GM23338 (cell line): ENCODE measurements at regions not wholly inside any gene's neighbourhood (a gene's known extent, or its start where the extent isn't known, plus 50 kb on each side); places are given as distances from the start of the nearest gene placed in this dataset.

Experiments used
- ATAC-seq: fragments of 200-7000 bp; cut with Tn5 transposase; 3 replicates; pipeline ENCODE4 v1.9.1; 2020
- DNase-seq: peaks from one replicate; pipeline ENCODE4 v3.0.0-alpha.2; 2015; ENCODE audit warnings: low spot score
- H2AFZ ChIP-seq: fragments of 200-600 bp; sonication (generic); 2 replicates; pipeline ENCODE4 v1.8.0; 2016; ENCODE audit warnings: antibody characterized with exemption, mild to moderate bottlenecking, moderate library complexity
- H3F3A ChIP-seq: fragments of 200-600 bp; sonication (generic); replicated peaks from 2 replicates; pipeline ENCODE4 v1.8.0; 2017; ENCODE audit warnings: antibody characterized with exemption, mixed run types, low read depth
- H3K27ac ChIP-seq: fragments of 200-600 bp; sonication (generic); 2 replicates; pipeline ENCODE4 v1.6.1; 2016; ENCODE audit warnings: low read depth
- H3K27me3 ChIP-seq: fragments of 200-600 bp; sonication (generic); 2 replicates; pipeline ENCODE4 v1.8.0; 2016; ENCODE audit warnings: mild to moderate bottlenecking, mixed run types, moderate library complexity; ENCODE audit not compliant: insufficient read depth
- H3K36me3 ChIP-seq: fragments of 200-600 bp; sonication (generic); 2 replicates; pipeline ENCODE4 v1.8.0; 2016; ENCODE audit warnings: mild to moderate bottlenecking; ENCODE audit not compliant: insufficient read depth
- H3K4me1 ChIP-seq: fragments of 200-600 bp; sonication (generic); 2 replicates; pipeline ENCODE4 v1.8.0; 2016; ENCODE audit warnings: mild to moderate bottlenecking, moderate library complexity; ENCODE audit not compliant: insufficient read depth
- H3K4me2 ChIP-seq: fragments of 200-600 bp; sonication (generic); 2 replicates; pipeline ENCODE4 v1.7.1; 2017; ENCODE audit warnings: mixed run types
- H3K4me3 ChIP-seq: fragments of 200-600 bp; sonication (generic); 2 replicates; pipeline ENCODE4 v1.6.1; 2016; ENCODE audit warnings: mixed run types
- H3K79me2 ChIP-seq: fragments of 200-600 bp; sonication (generic); replicated peaks from 2 replicates; pipeline ENCODE4 v1.8.0; 2017; ENCODE audit warnings: mild to moderate bottlenecking; ENCODE audit not compliant: insufficient read depth
- H3K9me2 ChIP-seq: fragments of 200-600 bp; sonication (generic); 2 replicates; pipeline ENCODE4 v1.8.0; 2017; ENCODE audit not compliant: insufficient read depth
- H4K20me1 ChIP-seq: fragments of 200-600 bp; sonication (generic); replicated peaks from 2 replicates; pipeline ENCODE4 v1.8.0; 2017; ENCODE audit warnings: mild to moderate bottlenecking; ENCODE audit not compliant: insufficient read depth
- H3K27ac Mint-ChIP-seq: 2 replicates; pipeline ENCODE4 v1.8.0; 2020; ENCODE audit warnings: inconsistent platforms, mild to moderate bottlenecking, moderate library complexity, mixed read lengths
- H3K27me3 Mint-ChIP-seq: 3 replicates; pipeline ENCODE4 v1.8.0; 2022; ENCODE audit warnings: low read depth, mild to moderate bottlenecking, moderate library complexity, mixed read lengths, inconsistent platforms; ENCODE audit not compliant: insufficient read depth, poor library complexity
- H3K36me3 Mint-ChIP-seq: 3 replicates; pipeline ENCODE4 v1.8.0; 2021; ENCODE audit warnings: low read depth, mild to moderate bottlenecking, inconsistent platforms, moderate library complexity, mixed read lengths
- H3K4me1 Mint-ChIP-seq: 3 replicates; pipeline ENCODE4 v1.8.0; 2020; ENCODE audit warnings: mild to moderate bottlenecking, inconsistent platforms, mixed read lengths
- H3K4me3 Mint-ChIP-seq: 3 replicates; pipeline ENCODE4 v1.8.0; 2021; ENCODE audit warnings: moderate library complexity, mild to moderate bottlenecking, inconsistent platforms, mixed read lengths
- H3K9me3 Mint-ChIP-seq: 3 replicates; pipeline ENCODE4 v1.8.0; 2020; ENCODE audit warnings: moderate library complexity, mild to moderate bottlenecking, inconsistent platforms, mixed read lengths
- CREB1 ChIP-seq: fragments of 250-450 bp; sonication (Bioruptor Pico); IDR thresholded peaks from 2 replicates; pipeline ENCODE4 v1.5.0; 2020; ENCODE audit warnings: low read depth, mild to moderate bottlenecking, moderate library complexity
- ETS1 ChIP-seq: IDR thresholded peaks from 2 replicates; pipeline ENCODE4 v1.6.1; 2016; ENCODE audit warnings: antibody characterized with exemption
- EZH2phosphoT487 ChIP-seq: fragments of 200-600 bp; sonication (generic); IDR thresholded peaks from one replicate; pipeline ENCODE4 v1.8.1; 2018; ENCODE audit warnings: antibody characterized with exemption; ENCODE audit not compliant: unreplicated experiment
- JUNB ChIP-seq: IDR thresholded peaks from one replicate; pipeline ENCODE4 v1.6.1; 2016; ENCODE audit warnings: antibody characterized with exemption; ENCODE audit not compliant: unreplicated experiment
- NANOG ChIP-seq: IDR thresholded peaks from 2 replicates; pipeline ENCODE4 v1.6.1; 2016; ENCODE audit warnings: antibody characterized with exemption, borderline replicate concordance
- POLR2AphosphoS5 ChIP-seq: IDR thresholded peaks from 2 replicates; pipeline ENCODE4 v1.6.1; 2016; ENCODE audit warnings: antibody characterized with exemption, low read depth
- REST ChIP-seq: IDR thresholded peaks from one replicate; pipeline ENCODE4 v1.6.1; 2018; ENCODE audit warnings: antibody characterized with exemption; ENCODE audit not compliant: unreplicated experiment
- STAT1 ChIP-seq: IDR thresholded peaks from one replicate; pipeline ENCODE4 v1.6.1; 2016; ENCODE audit warnings: antibody characterized with exemption; ENCODE audit not compliant: unreplicated experiment
- ZNF331 ChIP-seq: fragments of 250-450 bp; sonication (Bioruptor Pico); IDR thresholded peaks from 2 replicates; pipeline ENCODE4 v1.5.0; 2020; ENCODE audit warnings: low read depth, mild to moderate bottlenecking, moderate library complexity
- TF ChIP-seq, protein P1 (sequence below): fragments of 250-450 bp; sonication (Bioruptor Pico); IDR thresholded peaks from 2 replicates; pipeline ENCODE4 v1.5.0; 2020; ENCODE audit warnings: mild to moderate bottlenecking, moderate library complexity

- Mint-ChIP-seq H3K27ac (no peak overlapping the region), H3K27me3 (peaks cover 5% of the 10 kb centered on the region), H3K36me3 (no peaks in the 10 kb centered on the region), H3K4me1 (peaks cover 21% of the 10 kb centered on the region; the same call in 2 of the 3 replicates), H3K9me3 (no peaks in the 10 kb centered on the region), H3K4me3 (no peak overlapping the region)
- Histone ChIP-seq H3K4me2 (no peak overlapping the region), H2AFZ (no peak overlapping the region), H3K27ac (no peak overlapping the region), H3K27me3 (no peaks in the 10 kb centered on the region), H3F3A (no peaks in the 10 kb centered on the region), H3K4me1 (no peaks in the 10 kb centered on the region), H4K20me1 (no peaks in the 10 kb centered on the region), H3K79me2 (no peaks in the 10 kb centered on the region), H3K4me3 (no peak overlapping the region), H3K9me2 (no peaks in the 10 kb centered on the region), H3K36me3 (no peaks in the 10 kb centered on the region)
- TF ChIP-seq STAT1: no peak
- TF ChIP-seq POLR2AphosphoS5: no peak
- no peak for TF ChIP-seq NANOG
- no peak for TF ChIP-seq EZH2phosphoT487
- no peak for TF ChIP-seq CREB1 (CRISPR knock-in tag)
- DNase-seq (no peak), ATAC-seq (no peak)
Observed at GRCh38 chr15:38685686-38686339, 121.2 kb upstream of the RASGRP1 start.

- Histone ChIP-seq H3K36me3 (no peaks in the 10 kb centered on the region), H3K27ac (no peak overlapping the region), H2AFZ (no peak overlapping the region), H3K4me1 (no peaks in the 10 kb centered on the region), H3K27me3 (no peaks in the 10 kb centered on the region), H3K4me3 (no peak overlapping the region), H4K20me1 (no peaks in the 10 kb centered on the region), H3F3A (no peaks in the 10 kb centered on the region), H3K9me2 (no peaks in the 10 kb centered on the region), H3K79me2 (no peaks in the 10 kb centered on the region), H3K4me2 (no peak overlapping the region)
- ATAC-seq (no peak), DNase-seq (no peak)
- Mint-ChIP-seq H3K27ac (no peak overlapping the region), H3K4me1 (peaks cover 21% of the 10 kb centered on the region; the same call in 2 of the 3 replicates), H3K4me3 (no peak overlapping the region), H3K27me3 (peaks cover 5% of the 10 kb centered on the region), H3K36me3 (no peaks in the 10 kb centered on the region), H3K9me3 (no peaks in the 10 kb centered on the region)
- TF ChIP-seq JUNB (no peak), STAT1 (no peak), ZNF331 (CRISPR knock-in tag) (no peak), CREB1 (CRISPR knock-in tag) (no peak), ETS1 (no peak), NANOG (no peak), REST (no peak)
- TF ChIP-seq, protein P1, sequence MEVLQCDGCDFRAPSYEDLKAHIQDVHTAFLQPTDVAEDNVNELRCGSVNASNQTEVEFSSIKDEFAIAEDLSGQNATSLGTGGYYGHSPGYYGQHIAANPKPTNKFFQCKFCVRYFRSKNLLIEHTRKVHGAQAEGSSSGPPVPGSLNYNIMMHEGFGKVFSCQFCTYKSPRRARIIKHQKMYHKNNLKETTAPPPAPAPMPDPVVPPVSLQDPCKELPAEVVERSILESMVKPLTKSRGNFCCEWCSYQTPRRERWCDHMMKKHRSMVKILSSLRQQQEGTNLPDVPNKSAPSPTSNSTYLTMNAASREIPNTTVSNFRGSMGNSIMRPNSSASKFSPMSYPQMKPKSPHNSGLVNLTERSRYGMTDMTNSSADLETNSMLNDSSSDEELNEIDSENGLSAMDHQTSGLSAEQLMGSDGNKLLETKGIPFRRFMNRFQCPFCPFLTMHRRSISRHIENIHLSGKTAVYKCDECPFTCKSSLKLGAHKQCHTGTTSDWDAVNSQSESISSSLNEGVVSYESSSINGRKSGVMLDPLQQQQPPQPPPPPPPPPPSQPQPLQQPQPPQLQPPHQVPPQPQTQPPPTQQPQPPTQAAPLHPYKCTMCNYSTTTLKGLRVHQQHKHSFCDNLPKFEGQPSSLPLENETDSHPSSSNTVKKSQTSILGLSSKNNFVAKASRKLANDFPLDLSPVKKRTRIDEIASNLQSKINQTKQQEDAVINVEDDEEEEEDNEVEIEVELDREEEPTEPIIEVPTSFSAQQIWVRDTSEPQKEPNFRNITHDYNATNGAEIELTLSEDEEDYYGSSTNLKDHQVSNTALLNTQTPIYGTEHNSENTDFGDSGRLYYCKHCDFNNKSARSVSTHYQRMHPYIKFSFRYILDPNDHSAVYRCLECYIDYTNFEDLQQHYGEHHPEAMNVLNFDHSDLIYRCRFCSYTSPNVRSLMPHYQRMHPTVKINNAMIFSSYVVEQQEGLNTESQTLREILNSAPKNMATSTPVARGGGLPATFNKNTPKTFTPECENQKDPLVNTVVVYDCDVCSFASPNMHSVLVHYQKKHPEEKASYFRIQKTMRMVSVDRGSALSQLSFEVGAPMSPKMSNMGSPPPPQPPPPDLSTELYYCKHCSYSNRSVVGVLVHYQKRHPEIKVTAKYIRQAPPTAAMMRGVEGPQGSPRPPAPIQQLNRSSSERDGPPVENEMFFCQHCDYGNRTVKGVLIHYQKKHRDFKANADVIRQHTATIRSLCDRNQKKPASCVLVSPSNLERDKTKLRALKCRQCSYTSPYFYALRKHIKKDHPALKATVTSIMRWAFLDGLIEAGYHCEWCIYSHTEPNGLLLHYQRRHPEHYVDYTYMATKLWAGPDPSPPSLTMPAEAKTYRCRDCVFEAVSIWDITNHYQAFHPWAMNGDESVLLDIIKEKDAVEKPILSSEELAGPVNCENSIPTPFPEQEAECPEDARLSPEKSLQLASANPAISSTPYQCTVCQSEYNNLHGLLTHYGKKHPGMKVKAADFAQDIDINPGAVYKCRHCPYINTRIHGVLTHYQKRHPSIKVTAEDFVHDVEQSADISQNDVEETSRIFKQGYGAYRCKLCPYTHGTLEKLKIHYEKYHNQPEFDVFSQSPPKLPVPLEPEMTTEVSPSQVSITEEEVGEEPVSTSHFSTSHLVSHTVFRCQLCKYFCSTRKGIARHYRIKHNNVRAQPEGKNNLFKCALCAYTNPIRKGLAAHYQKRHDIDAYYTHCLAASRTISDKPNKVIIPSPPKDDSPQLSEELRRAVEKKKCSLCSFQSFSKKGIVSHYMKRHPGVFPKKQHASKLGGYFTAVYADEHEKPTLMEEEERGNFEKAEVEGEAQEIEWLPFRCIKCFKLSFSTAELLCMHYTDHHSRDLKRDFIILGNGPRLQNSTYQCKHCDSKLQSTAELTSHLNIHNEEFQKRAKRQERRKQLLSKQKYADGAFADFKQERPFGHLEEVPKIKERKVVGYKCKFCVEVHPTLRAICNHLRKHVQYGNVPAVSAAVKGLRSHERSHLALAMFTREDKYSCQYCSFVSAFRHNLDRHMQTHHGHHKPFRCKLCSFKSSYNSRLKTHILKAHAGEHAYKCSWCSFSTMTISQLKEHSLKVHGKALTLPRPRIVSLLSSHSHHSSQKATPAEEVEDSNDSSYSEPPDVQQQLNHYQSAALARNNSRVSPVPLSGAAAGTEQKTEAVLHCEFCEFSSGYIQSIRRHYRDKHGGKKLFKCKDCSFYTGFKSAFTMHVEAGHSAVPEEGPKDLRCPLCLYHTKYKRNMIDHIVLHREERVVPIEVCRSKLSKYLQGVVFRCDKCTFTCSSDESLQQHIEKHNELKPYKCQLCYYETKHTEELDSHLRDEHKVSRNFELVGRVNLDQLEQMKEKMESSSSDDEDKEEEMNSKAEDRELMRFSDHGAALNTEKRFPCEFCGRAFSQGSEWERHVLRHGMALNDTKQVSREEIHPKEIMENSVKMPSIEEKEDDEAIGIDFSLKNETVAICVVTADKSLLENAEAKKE (CRISPR knock-in tag): no peak
Observed at GRCh38 chr15:38687340-38687739, 122.7 kb upstream of the RASGRP1 start.
